PC-9 (cell line): ENCODE measurements at regions not wholly inside any gene's neighbourhood (a gene's known extent, or its start where the extent isn't known, plus 50 kb on each side); places are given as distances from the start of the nearest gene placed in this dataset.

Experiments used
- CTCF ChIP-seq: fragments of 200-600 bp; sonication (generic); conservative IDR thresholded peaks from 2 replicates; pipeline ENCODE4 v1.6.1; 2017; ENCODE audit warnings: mixed run types, antibody characterized with exemption, mild to moderate bottlenecking, moderate library complexity
- EZH2 ChIP-seq: fragments of 200-600 bp; sonication (generic); IDR thresholded peaks from 2 replicates; pipeline ENCODE4 v1.8.0; 2017; ENCODE audit warnings: antibody characterized with exemption, low read depth

DNA sequence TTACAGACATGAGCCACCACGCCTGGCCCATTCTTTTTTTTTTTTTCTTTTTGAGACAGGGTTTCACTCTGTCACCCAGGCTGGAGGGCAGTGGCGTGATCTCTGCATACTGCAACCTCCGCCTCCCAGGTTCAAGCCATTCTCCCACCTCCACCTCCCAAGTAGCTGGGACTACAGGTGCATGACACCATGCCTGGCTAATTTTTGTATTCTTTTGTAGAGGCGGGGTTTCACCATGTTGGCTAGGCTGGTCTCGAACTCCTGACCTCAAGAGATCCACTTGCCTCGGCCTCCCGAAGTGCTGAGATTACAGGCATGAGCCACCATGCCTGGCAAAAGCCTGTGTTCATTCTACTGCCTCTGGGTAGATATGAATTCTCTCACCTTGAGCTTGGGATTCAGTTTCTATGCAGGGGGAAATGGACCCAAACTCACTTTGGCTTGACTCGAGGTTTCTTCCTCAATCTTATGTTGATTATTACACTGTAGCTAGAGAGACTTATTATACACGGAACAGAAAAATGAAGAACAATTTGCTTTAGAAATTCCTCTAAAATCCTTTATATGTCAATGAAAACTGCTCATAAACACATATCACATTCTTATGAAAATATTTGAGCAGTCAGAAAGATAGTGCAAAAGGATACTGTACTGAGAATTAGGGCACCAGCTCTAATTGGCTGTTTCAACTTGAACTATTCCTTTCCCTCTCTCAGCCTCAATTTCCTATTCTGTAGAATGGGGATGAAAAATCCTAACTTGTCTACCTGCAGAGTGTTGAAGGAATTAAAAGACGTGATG lies 252.3 kb downstream of the MYCN start:
- no peak for TF ChIP-seq CTCF
- TF ChIP-seq EZH2, result no peak
